ENCODE measurements at regions not wholly inside any gene's neighbourhood (a gene's known extent, or its start where the extent isn't known, plus 50 kb on each side); places are given as distances from the start of the nearest gene placed in this dataset.

GRCh38 chr6:163730246-163731210 lies 316.0 kb downstream of the QKI start:
- H3K27ac ChIP-seq (ENCODE audit: low read depth, low read length): no peak overlapping the region
- no peaks in the 10 kb centered on the region for H3K36me3 ChIP-seq (ENCODE audit: insufficient read depth, low read length)
- H3K27me3 ChIP-seq (ENCODE audit: insufficient read depth, low read length): no peaks in the 10 kb centered on the region
- H3K4me1 ChIP-seq (ENCODE audit: insufficient read depth, low read length): no peaks in the 10 kb centered on the region
- H3K9me3 ChIP-seq (ENCODE audit: insufficient read depth, low read depth, low read length): no peaks in the 10 kb centered on the region
- no peak overlapping the region for H3K4me3 ChIP-seq (ENCODE audit: low read length)
- H3K9ac ChIP-seq (ENCODE audit: low read depth, low read length): no peak overlapping the region
- 89% methylated on average over 21 of the region's 21 CpGs for WGBS

DNA sequence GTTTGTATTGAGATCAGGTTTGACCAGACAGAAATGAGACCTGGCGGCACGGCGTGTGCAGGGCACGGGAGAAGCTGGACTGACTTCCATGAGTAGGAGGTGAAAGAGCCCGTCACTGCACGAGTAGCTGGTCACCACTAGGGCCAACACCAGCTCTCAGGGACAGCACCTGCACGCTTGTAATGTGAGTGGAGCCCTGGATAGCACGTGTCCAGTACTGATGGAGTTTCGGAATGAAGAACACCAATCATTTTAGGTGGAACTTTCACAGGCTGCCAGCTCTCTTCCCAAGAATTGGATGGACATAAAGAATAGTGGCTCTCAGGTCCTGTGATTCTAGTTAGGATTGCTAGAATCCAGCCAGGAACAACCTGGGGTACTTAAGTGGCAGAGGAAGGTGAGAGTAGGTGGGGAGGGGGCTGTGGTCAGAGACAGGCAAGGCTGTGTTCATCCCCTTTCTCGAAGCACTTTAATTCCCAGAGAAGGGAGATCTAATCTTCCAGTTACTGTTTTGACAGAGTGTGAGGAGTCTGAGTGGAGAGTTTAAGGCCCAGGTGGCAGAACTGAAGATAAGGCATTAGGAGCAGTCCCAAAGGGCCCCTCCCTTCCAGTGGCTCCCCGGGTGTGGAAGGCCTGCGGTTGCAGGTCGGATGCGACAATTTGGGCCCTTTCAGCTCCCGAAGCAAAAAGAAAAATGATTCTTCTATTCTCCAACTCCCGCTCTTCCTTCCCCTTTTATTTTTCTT lies 314.8 kb downstream of the QKI start:
- Histone ChIP-seq H3K4me1 (ENCODE audit: insufficient read depth, low read length) (no peaks in the 10 kb centered on the region), H3K27ac (ENCODE audit: low read depth, low read length) (no peak overlapping the region), H3K9ac (ENCODE audit: low read depth, low read length) (no peak overlapping the region), H3K4me3 (ENCODE audit: low read length) (no peak overlapping the region), H3K36me3 (ENCODE audit: insufficient read depth, low read length) (no peaks in the 10 kb centered on the region), H3K27me3 (ENCODE audit: insufficient read depth, low read length) (no peaks in the 10 kb centered on the region), H3K9me3 (ENCODE audit: insufficient read depth, low read depth, low read length) (no peaks in the 10 kb centered on the region)
- 89% methylated on average over 15 of the region's 16 CpGs for WGBS

GRCh38 chr6:163728442-163729126 lies 314.1 kb downstream of the QKI start:
- H3K36me3 ChIP-seq (ENCODE audit: insufficient read depth, low read length): no peaks in the 10 kb centered on the region
- no peak overlapping the region for H3K27ac ChIP-seq (ENCODE audit: low read depth, low read length)
- 90% methylated on average over 12 of the region's 13 CpGs for WGBS
- H3K4me3 ChIP-seq (ENCODE audit: low read length): no peak overlapping the region
- H3K4me1 ChIP-seq (ENCODE audit: insufficient read depth, low read length): no peaks in the 10 kb centered on the region
- H3K27me3 ChIP-seq (ENCODE audit: insufficient read depth, low read length): no peaks in the 10 kb centered on the region
- H3K9ac ChIP-seq (ENCODE audit: low read depth, low read length): no peak overlapping the region
- H3K9me3 ChIP-seq (ENCODE audit: insufficient read depth, low read depth, low read length): no peaks in the 10 kb centered on the region

DNA sequence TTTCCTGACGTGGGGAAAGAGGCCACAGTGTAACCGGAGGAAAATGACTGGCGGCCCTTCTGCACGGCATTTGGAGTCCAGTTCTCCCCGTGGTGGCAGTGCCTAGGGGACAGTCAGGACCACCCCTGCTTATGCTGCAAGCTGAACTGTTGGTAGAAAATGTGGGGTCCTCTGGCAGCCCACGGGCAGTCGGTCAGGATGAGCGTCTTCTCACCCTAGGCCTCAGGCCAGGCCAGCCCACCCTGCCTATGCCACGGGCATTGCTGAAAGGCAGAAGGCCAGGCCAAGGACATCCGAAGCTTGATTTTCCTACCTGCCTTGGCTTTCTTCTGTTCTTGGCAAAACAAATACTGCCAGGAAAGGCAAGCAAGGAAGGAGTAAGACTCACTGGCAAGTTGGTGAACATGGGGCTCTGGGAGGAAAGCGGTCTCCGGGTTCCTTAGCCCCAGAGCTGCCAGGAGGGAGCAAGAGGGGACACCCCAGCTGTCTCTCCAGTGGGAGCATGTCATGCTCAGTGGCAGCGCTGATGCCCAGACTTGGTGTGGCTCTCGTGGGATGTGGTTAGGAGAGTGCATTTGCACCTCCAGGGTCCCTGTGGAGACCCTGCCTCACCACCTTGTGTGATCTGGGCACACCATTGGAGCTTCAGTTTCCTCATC lies 311.6 kb downstream of the QKI start:
- H3K27ac ChIP-seq (ENCODE audit: low read depth, low read length): no peak overlapping the region
- H3K9ac ChIP-seq (ENCODE audit: low read depth, low read length): no peak overlapping the region
- no peak overlapping the region for H3K4me3 ChIP-seq (ENCODE audit: low read length)
- H3K36me3 ChIP-seq (ENCODE audit: insufficient read depth, low read length): no peaks in the 10 kb centered on the region
- no peaks in the 10 kb centered on the region for H3K9me3 ChIP-seq (ENCODE audit: insufficient read depth, low read depth, low read length)
- 89% methylated on average over 14 of the region's 14 CpGs for WGBS
- no peaks in the 10 kb centered on the region for H3K27me3 ChIP-seq (ENCODE audit: insufficient read depth, low read length)
- H3K4me1 ChIP-seq (ENCODE audit: insufficient read depth, low read length): no peaks in the 10 kb centered on the region

GRCh38 chr6:163725008-163725941 lies 310.8 kb downstream of the QKI start:
- WGBS: 89% methylated on average over 19 of the region's 19 CpGs
- no peaks in the 10 kb centered on the region for H3K36me3 ChIP-seq (ENCODE audit: insufficient read depth, low read length)
- H3K4me1 ChIP-seq (ENCODE audit: insufficient read depth, low read length): no peaks in the 10 kb centered on the region
- no peak overlapping the region for H3K4me3 ChIP-seq (ENCODE audit: low read length)
- no peaks in the 10 kb centered on the region for H3K27me3 ChIP-seq (ENCODE audit: insufficient read depth, low read length)
- no peak overlapping the region for H3K27ac ChIP-seq (ENCODE audit: low read depth, low read length)
- no peak overlapping the region for H3K9ac ChIP-seq (ENCODE audit: low read depth, low read length)
- no peaks in the 10 kb centered on the region for H3K9me3 ChIP-seq (ENCODE audit: insufficient read depth, low read depth, low read length)

DNA sequence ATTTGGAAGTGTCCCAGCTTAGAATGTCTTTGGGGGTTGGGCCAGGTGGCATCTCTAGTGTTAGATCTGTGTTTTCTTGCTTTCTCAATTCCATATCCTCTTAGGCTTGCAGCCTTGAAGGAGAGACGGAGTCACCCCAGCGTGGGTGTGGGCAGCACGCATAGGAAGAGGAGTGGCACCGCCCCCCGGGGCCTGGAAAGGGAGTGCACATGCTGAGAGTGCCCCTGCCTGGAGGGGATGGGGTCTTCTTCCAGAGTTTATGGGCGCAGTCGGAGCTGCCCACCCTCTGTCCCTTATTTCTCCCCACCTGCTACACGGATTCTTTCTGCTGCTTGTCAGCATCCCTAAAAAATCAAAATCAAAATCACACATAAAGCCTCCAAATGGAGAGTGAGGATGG lies 309.7 kb downstream of the QKI start:
- Histone ChIP-seq H3K36me3 (ENCODE audit: insufficient read depth, low read length) (no peaks in the 10 kb centered on the region), H3K9me3 (ENCODE audit: insufficient read depth, low read depth, low read length) (no peaks in the 10 kb centered on the region), H3K9ac (ENCODE audit: low read depth, low read length) (no peak overlapping the region), H3K27ac (ENCODE audit: low read depth, low read length) (no peak overlapping the region), H3K4me3 (ENCODE audit: low read length) (no peak overlapping the region), H3K27me3 (ENCODE audit: insufficient read depth, low read length) (no peaks in the 10 kb centered on the region), H3K4me1 (ENCODE audit: insufficient read depth, low read length) (no peaks in the 10 kb centered on the region)
- WGBS: 82% methylated on average over 8 of the region's 8 CpGs

- H3K9ac ChIP-seq (ENCODE audit: low read depth, low read length): no peak overlapping the region
- H3K4me3 ChIP-seq (ENCODE audit: low read length): no peak overlapping the region
- 94% methylated on average over 8 of the region's 8 CpGs for WGBS
Measured at GRCh38 chr6:163723759-163724158, 309.2 kb downstream of the QKI start.

GRCh38 chr6:163721922-163722692 lies 307.6 kb downstream of the QKI start:
- WGBS: 82% methylated on average over 13 of the region's 13 CpGs
- Histone ChIP-seq H3K4me3 (ENCODE audit: low read length) (no peak overlapping the region), H3K27me3 (ENCODE audit: insufficient read depth, low read length) (no peaks in the 10 kb centered on the region), H3K4me1 (ENCODE audit: insufficient read depth, low read length) (no peaks in the 10 kb centered on the region), H3K36me3 (ENCODE audit: insufficient read depth, low read length) (no peaks in the 10 kb centered on the region), H3K27ac (ENCODE audit: low read depth, low read length) (no peak overlapping the region), H3K9ac (ENCODE audit: low read depth, low read length) (no peak overlapping the region), H3K9me3 (ENCODE audit: insufficient read depth, low read depth, low read length) (no peaks in the 10 kb centered on the region)

More at GRCh38 chr6:163723759-163724158, 309.2 kb downstream of the QKI start:
- no peaks in the 10 kb centered on the region for H3K27me3 ChIP-seq (ENCODE audit: insufficient read depth, low read length)
- no peak overlapping the region for H3K27ac ChIP-seq (ENCODE audit: low read depth, low read length)
- no peaks in the 10 kb centered on the region for H3K4me1 ChIP-seq (ENCODE audit: insufficient read depth, low read length)
- no peaks in the 10 kb centered on the region for H3K36me3 ChIP-seq (ENCODE audit: insufficient read depth, low read length)
- no peaks in the 10 kb centered on the region for H3K9me3 ChIP-seq (ENCODE audit: insufficient read depth, low read depth, low read length)

DNA sequence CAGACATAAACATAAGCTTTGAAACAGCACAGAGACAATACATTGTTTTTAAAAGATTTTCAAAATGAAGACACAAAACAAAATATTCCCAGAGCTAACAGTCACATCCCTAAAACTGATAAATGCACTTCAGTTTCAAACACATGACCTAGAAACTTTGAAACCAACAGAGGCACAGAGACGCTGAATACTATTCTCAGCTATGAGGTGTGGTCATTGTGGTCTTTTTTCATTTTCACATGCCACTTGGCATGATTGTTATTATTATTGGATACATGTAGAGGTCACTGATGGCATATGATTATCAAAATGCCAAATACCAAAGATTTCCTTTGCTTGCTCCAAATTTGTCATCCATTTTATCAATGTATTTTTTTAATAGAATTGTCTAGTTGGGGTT lies 306.9 kb downstream of the QKI start:
- H3K9ac ChIP-seq (ENCODE audit: low read depth, low read length): no peak overlapping the region
- no peaks in the 10 kb centered on the region for H3K4me1 ChIP-seq (ENCODE audit: insufficient read depth, low read length)
- no peaks in the 10 kb centered on the region for H3K27me3 ChIP-seq (ENCODE audit: insufficient read depth, low read length)
- no peaks in the 10 kb centered on the region for H3K9me3 ChIP-seq (ENCODE audit: insufficient read depth, low read depth, low read length)
- H3K4me3 ChIP-seq (ENCODE audit: low read length): no peak overlapping the region
- no peak overlapping the region for H3K27ac ChIP-seq (ENCODE audit: low read depth, low read length)
- 100% methylated on average over 1 of the region's 1 CpG for WGBS
- no peaks in the 10 kb centered on the region for H3K36me3 ChIP-seq (ENCODE audit: insufficient read depth, low read length)

All from HUES64 (cell line).